H1 (cell line): ENCODE measurements at regions not wholly inside any gene's neighbourhood (a gene's known extent, or its start where the extent isn't known, plus 50 kb on each side); places are given as distances from the start of the nearest gene placed in this dataset.

Source experiments
- ATF2 ChIP-seq: IDR thresholded peaks from 2 replicates; pipeline ENCODE4 v1.6.1; 2012; ENCODE audit warnings: low read length, inconsistent platforms
- CHD7 ChIP-seq: fragments of 300-600 bp; sonication (generic); IDR thresholded peaks from 2 replicates; pipeline ENCODE4 v1.7.1; 2012; ENCODE audit warnings: low read length, moderate library complexity, mild to moderate bottlenecking, inconsistent platforms; ENCODE audit not compliant: insufficient replicate concordance
- EGR1 ChIP-seq: IDR thresholded peaks from 2 replicates; pipeline ENCODE4 v1.6.1; 2011; ENCODE audit warnings: low read depth, low read length, borderline replicate concordance
- POLR2AphosphoS5 ChIP-seq: IDR thresholded peaks from 2 replicates; pipeline ENCODE4 v1.6.1; 2011; ENCODE audit warnings: low read depth, low read length
- SIRT6 ChIP-seq: IDR thresholded peaks from one replicate; pipeline ENCODE4 v1.7.1; 2012; ENCODE audit warnings: low read length, inconsistent platforms
- SRF ChIP-seq: IDR thresholded peaks from 2 replicates; pipeline ENCODE4 v1.6.1; 2011; ENCODE audit warnings: mild to moderate bottlenecking, low read depth, low read length, moderate library complexity
- ZNF274 ChIP-seq: IDR thresholded peaks from 2 replicates; pipeline ENCODE4 v1.7.0; 2012; ENCODE audit warnings: low read length, borderline replicate concordance; ENCODE audit errors: extremely low read depth

DNA sequence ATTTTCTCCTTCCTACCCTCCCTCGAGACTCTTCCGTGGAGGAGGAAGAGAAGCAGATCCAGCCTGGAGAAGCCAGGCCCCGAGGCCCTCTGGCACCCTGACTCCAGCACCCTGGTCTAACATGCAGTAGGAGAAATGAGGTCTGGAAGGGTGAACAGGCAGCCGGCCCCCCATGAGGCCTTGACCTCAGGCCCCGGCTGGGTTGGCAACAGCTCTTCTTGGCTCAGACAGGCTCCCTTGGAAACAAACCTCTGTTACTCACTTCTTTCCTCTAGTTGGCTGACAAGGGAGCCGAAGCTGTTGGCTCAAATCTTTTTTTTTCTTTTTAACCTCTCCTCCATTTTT, 73.4 kb downstream of the CPN2 start (continued):
- TF ChIP-seq CHD7 = no peak
- no peak for TF ChIP-seq EGR1
- TF ChIP-seq SRF = no peak
- TF ChIP-seq POLR2AphosphoS5 = no peak
- TF ChIP-seq ZNF274 = no peak
- no peak for TF ChIP-seq SIRT6
- TF ChIP-seq ATF2 = no peak
- TF ChIP-seq, all 59 proteins: peak for 0
